Colon (tissue), 2 donors: ENCODE measurements at regions not wholly inside any gene's neighbourhood (a gene's known extent, or its start where the extent isn't known, plus 50 kb on each side); places are given as distances from the start of the nearest gene placed in this dataset.

Experiments used
- FAIRE-seq: peaks from 2 replicates; lab custom pipeline; 2012; peaks lifted over from hg19 to GRCh38; lab: Jason Lieb, UNC
- donor health status: control.
- donor health status: control.

DNA sequence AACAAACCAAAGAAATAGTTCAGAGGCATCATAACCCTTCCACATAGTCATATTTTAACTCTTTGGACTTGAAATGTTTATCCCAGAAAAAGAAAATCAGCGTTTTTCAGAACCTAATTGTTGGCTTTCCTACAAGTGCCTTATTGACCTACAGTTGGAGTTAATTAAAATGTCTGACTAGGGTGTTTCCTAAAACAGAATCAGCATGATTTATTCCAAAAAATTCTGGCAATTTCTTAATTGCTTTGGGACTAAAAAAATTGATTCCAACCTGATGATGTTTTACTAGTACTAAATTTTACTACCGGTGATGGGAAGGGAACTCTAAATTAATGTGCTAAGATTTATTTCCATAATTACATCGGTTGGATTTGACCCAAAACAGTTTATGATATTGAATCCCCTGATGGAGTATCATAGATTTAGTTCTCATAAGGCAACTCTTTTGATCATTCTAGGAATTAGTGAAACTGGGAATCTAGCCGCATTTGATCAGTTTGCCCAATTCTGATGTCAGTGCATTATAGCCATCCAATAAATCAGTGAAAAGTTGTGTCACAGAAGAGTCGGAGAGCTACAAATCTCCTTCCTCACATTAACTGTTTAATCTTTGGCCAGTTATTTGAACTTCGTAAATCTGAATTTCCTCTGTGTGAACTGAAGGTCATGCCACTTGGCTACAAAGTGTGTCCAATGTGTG lies 134.3 kb upstream of the DSEL start:
- FAIRE-seq, result no peak

DNA sequence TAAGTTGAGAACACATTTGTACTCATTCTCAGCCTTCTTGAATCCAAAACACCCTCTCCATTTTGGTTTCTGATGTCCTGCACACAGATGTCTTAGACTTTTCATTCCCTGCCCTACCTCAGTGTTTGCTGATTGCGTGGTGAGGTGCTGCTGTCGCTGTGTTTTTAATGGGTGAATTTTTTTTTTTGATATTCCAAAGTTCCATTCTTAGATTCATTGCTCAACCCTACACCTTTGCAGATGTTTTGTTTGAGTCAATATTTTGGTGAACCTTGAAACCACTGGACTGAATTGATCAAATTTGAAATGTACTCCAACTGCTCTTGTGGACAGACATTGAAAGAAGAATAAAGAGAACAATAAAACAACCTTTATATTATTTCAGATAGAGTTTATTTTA lies 130.4 kb upstream of the DSEL start:
- FAIRE-seq, result no peak

- FAIRE-seq, result no peak
Measured at GRCh38 chr18:67644226-67644625, 127.7 kb upstream of the DSEL start.

GRCh38 chr18:67639872-67640271 lies 123.4 kb upstream of the DSEL start:
- no peak for FAIRE-seq

DNA sequence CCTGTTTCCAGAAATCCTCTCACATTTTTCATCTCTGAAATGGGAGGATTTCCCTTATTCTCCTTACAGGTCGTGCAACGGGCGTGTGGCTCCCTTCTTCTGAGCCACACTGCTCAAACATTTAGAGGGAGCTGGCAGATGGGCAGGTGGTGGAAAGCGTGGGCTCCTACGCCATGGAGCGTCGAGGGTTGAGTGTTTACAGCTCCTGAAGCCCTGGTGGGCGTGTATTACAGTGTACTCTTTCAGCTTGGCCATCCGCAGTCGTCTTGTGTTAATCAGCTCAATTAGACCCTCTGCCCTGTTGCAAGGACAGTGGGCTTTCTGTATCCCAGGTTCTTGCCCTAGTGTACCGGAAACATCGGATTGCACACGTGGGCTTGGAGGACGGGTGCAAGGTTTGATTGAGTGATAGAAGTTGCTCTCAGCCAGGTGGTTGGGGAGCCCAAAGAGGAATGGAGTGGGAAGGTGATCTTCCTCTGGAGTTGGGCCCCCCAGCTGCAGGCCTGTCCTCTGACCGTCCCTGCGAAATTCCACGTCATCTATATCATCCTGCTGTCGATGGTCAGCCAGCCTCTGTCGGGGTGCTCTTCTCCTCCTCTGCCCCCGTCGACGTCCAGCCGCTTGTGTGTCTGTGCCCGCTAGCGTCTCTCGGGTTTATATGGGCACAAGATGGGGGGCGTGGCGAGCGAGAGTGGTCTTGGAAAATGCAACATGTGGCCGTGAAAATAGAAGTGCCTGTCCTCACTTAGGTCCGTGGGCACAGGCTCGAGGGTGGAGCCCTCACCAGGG lies 120.3 kb upstream of the DSEL start:
- no peak for FAIRE-seq

DNA sequence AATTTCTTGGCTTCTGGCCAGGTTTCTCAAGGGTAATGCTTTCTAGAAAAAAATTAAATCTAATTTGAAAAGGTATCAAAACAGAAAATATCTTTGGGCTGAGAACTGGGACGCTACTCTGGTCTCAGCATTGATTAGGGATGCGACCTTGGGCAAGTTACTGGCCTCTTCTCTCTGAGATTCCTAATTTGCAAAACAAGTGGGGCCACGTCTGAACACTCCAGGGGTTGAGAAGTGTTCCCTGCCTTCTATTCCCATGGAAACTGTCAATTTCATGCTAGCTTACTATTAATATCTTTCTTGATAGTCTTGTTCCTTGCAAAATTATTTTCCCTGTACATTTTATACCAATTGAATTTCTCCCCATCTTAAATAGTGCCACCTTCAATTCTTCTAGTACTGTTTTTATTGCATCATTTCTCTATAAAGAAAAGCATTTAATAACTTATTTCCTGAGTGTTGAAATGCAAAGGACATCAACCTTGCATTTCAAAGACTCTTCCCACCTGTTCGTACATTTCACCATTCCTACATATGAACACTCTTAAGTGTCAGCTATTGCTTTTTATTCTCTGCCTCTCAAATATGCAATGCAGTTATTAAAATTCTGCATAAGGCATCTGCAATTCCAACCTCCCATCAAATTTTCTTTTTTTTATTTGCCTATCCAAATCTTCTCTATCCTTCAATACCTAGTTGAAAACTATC lies 118.3 kb upstream of the DSEL start:
- FAIRE-seq, result no peak

DNA sequence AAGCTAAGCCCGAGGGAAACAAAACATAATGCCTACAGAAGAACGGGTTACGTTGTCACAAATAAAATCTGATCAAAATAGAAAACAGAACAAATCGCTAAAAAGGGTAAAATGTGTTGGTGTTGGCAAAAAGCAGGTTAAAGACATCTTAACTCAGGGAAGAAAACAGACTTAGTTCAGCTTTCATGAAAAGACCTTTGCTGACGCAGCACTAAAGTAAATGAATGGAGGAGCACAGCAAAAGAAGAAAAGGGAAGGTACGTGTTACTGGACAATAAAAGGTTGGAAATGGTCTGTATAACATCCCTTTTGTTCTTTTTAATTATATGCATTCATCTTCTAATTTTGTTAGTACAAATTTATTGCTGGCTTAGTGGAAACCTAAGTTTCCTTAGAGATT lies 117.4 kb upstream of the DSEL start:
- no peak for FAIRE-seq

DNA sequence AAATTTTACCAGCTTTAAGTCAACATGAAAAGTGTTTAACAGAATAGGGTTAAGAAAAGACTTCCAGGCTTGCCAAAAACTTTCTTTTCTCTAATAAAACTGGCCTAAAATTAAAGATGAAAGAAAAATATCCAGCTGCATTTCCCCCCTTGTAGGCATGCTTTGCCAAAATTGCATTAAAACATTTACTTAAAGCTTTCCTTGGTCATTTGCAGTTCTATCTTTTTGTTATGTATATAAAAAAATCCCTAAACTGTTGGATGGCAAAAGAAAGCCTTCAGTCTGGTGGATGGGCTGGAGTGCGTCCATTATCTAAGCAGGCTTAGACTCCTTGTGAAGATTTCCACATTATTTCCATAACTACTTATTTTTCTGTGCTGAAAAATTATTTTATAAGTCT lies 105.4 kb upstream of the DSEL start:
- no peak for FAIRE-seq

DNA sequence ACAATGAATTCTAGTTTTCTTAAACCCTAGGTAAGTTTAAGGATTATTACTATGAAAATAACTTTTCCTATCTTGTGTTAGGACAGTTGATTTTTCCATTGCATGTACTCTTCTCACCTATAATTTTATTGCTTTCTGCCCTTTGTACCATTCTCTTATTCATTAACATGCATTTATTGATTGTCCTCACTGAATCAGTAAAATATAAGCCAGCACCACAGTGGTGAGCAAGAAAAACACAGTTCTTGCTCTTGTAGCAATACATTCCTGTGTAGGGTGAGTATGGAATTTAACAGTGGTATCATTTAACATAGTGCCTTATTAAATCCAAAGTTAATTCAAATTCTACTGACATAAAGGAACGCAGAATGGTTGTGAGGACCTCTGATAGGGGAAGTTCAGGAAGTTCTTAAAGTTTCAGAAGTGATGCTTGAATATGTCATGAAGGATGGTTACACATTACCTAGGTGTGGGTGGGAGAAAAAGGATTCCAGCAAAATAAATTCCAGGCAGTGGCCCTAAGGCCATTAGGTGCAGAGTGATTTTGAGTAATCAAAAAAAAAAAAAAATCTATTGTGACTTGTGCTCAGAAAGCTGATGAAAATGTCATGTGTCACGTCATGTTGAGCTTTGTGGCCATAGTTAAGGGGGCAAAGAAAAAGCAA lies 104.7 kb upstream of the DSEL start:
- no peak for FAIRE-seq

DNA sequence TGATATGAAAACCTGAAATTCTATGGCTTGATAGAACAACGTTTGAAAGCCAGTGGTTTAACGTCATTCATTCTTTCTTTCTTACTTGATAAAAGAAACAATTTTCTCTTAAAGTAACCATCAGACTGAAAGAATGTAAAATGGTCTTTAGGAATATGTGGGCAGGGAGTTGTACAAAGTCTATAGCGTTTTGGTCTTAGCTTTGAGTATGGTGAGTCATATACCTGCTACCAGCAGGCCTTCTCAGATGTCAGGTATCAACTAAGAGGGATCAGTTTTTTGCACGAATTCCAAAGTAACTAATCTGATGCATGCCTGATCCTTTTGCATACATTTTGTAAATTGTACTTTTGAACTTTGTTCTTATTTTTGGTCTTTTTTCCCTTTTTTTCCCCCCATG lies 101.5 kb upstream of the DSEL start:
- no peak for FAIRE-seq

DNA sequence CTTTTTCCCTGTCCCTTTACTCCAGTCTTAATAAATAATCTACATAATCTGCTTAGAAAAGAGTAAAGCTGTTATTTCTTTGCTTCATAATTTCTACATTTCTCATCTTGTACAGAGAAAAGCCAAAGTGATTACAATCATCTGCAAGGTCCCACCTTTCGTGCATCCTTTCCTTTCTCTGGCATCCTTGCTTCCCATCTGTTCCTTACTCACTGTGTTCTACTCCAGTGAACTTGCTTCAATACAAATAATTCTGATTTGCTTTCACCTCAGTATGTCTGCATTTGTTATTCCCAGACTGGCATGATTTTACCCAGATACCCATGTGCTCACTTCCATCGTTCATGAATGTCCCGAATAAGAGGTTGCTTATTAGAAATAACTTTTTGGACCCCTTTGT lies 99.4 kb upstream of the DSEL start:
- no peak for FAIRE-seq

GRCh38 chr18:67613731-67614130 lies 97.2 kb upstream of the DSEL start:
- no peak for FAIRE-seq

- no peak for FAIRE-seq
Measured at GRCh38 chr18:67612281-67612680, 95.8 kb upstream of the DSEL start.

- FAIRE-seq, result no peak
Measured at GRCh38 chr18:67608615-67609273, 92.2 kb upstream of the DSEL start.

- no peak for FAIRE-seq
Measured at GRCh38 chr18:67608191-67608590, 91.7 kb upstream of the DSEL start.

DNA sequence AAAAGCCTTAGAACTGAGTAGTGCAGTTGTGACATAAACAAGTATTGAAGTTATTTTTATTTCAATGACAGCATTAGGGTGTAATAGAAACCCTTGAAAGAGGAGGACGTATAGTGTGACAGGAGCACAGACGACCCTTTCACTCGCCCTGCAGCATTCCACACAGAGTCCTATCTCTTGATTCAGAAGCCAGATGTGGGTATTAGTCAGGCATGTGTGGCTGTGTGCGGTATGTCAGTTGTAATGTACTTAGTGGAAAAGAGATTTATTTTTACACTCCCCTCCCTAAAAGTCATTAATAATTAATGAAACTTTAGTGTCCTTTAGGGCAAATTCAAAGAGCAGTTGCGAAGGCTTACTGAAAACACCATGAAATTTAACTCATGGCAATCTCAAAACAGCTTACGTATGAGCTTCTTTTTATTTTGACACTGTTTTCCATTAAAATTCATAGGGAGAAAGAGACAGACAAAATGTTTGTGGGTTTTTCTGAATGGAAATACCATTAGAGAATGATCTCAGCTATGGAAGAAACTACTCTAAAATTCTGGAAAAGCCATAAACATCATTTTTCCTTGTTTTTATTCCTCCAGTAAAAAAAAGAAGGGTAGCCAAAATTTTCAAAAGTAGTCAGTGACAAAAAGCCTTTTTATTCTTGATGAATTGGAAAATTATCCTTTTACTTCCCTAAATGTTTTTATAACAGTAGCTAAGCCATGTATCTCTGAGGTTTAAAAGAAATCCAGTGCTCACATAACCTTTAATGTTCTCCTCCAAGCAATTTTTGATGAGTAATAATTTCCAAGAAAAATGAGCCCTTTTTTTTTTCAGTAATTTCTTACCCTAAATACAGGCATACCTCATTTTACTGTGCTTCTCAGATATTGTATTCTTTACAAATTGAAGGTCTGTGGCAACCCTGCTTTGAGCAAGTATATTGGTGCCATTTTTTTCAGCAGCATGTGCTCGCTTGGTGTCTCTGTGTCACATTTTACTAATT lies 84.0 kb upstream of the DSEL start:
- no peak for FAIRE-seq

DNA sequence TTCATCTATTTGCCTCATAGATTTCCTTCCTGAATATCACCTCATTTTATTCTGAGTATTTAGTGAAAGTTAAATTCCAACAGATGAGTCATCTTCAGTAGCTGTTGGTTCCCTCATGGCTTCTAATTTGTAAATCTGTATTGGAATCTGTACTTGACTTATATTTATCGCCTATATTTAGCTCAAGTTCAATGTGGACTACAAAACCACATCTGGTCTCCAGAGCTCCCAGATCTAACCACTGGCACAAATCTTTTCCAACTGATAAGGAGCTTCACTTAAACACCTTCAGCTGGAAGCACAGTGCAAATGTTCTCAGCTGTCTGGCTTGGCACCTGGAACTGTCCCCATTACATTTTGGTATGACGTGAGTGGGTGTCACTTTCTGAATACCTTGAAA lies 82.8 kb upstream of the DSEL start:
- FAIRE-seq, result no peak

DNA sequence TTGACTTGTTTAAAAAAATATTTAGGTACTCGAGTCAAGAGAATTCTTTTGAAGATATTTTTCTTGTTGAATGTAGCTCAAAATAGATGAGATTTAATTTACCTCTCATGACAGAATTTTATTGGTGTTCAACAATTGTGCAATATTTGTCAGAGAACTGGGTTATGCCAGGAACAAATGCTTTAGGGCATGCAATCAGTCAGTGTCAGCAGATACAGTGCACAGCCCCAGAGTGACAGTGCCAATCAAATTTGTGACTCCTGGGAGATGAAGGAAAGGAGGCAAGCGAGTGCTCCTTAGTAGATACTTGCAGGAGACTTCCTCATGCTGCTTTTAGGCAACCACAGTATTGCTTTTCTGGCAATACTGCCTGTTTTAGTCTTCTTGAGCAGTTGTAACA lies 81.2 kb upstream of the DSEL start:
- no peak for FAIRE-seq

DNA sequence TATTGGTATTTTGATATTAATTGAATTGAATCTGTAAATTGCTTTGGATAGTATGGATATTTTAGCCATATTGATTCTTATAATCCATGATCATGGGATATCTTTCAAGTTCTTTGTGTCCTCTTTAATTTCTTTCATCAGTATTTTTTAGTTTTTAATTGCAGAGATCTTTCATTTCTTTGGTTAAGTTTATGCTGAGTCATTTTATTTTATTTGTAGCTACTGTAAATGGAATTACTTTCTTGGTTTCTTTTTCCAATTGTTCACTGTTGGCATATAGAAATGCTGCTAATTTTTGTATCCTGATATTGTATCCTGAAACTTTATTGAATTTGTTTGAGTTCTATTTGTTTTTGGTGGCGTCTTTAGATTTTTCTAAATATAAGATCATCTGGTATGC lies 79.5 kb upstream of the DSEL start:
- peak; percentile 21 for FAIRE-seq

GRCh38 chr18:67590571-67591141 lies 74.1 kb upstream of the DSEL start:
- no peak for FAIRE-seq

DNA sequence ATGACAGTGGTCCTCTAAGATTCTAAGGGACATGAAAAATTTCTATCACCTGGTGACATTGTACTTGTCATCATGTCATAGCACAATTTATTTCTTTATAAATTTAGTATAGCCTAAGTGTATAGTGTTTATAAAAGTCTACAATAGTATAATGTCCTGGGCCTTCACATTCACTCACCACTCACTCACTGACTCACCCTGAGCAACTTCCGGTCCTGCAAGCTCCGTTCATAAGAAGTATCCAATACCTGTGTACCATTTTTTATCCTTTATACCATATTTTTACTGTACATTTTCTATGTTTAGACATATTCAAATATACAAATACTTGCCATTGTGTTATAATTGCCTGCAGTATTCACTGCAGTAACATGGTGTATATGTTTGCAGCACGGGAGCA lies 72.8 kb upstream of the DSEL start:
- no peak for FAIRE-seq
